ENCODE measurements at regions not wholly inside any gene's neighbourhood (a gene's known extent, or its start where the extent isn't known, plus 50 kb on each side); places are given as distances from the start of the nearest gene placed in this dataset.

- no peaks in the 10 kb centered on the region for H3K9me3 Mint-ChIP-seq
These were observed 65.1 kb upstream of the TOX3 start for GRCh38 chr16:52611817-52612673.

GRCh38 chr16:52603015-52603414 lies 56.1 kb upstream of the TOX3 start:
- CTCF ChIA-PET = no interaction called here
- Mint-ChIP-seq H3K4me1 (ENCODE audit: low read depth) (no peaks in the 10 kb centered on the region), H3K4me3 (no peak overlapping the region), H3K27me3 (peaks cover 1% of the 10 kb centered on the region), H3K36me3 (ENCODE audit: low read depth) (no peaks in the 10 kb centered on the region), H3K9me3 (no peaks in the 10 kb centered on the region), H3K27ac (no peak overlapping the region)
- POLR2A ChIA-PET = no interaction called here
- intact Hi-C loops (cut with micrococcal nuclease) = no loop called here
- ATAC-seq (no peak), DNase-seq (no peak)
- TF ChIP-seq CTCF (IDR thresholded peaks at IDR 0.05) = no peak

More at GRCh38 chr16:52611817-52612673, 65.1 kb upstream of the TOX3 start:
- H3K4me1 Mint-ChIP-seq (ENCODE audit: low read depth) = no peaks in the 10 kb centered on the region
- intact Hi-C loops (cut with micrococcal nuclease) = no loop called here
- ChIA-PET POLR2A (no interaction called here), CTCF (no interaction called here)
- DNase-seq (no peak), ATAC-seq (no peak)
- H3K27me3 Mint-ChIP-seq = no peaks in the 10 kb centered on the region
- TF ChIP-seq CTCF (IDR thresholded peaks at IDR 0.05) = no peak
- H3K4me3 Mint-ChIP-seq = no peak overlapping the region
- no peak overlapping the region for H3K27ac Mint-ChIP-seq
- no peaks in the 10 kb centered on the region for H3K36me3 Mint-ChIP-seq (ENCODE audit: low read depth)

DNA sequence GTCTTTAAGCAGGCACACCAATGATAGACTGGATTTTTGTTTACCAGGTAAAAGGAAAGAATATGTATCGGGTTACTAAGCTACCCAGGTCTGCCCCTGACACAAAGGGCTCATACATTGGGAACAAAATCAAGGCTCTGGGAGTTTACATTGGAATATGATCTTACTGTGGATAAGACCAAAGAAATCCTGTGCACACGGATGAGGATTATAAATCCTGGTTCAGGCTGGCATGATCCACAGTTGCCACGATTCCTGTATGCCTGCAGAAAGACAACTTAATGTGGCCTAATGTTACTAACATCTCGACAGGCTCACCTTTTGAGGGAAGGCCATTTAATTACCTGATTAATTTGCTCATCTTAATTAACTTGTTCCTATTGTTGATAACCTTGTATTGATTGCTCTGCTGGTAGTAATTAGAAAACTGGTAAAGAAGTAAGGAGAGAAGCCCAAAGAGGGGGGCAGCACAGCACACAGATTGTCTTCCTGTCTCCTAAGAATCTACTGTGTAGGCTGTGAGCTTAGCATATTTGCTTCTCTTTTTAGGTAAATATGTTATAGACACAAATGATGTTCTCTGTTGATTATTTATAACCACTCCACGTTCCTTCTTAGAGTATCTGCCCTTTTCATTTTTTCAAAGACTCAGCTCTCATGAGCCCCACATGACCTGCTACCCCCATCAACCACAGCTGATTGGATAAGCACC lies 51.0 kb upstream of the TOX3 start:
- no peak for DNase-seq
- H3K9me3 Mint-ChIP-seq = no peaks in the 10 kb centered on the region
- intact Hi-C loops (cut with micrococcal nuclease) = no loop called here
- ChIA-PET POLR2A (no interaction called here), CTCF (no interaction called here)
- no peak for ATAC-seq
- no peak for TF ChIP-seq CTCF (IDR thresholded peaks at IDR 0.05)
- H3K27ac Mint-ChIP-seq = no peak overlapping the region
- H3K4me1 Mint-ChIP-seq (ENCODE audit: low read depth) = no peaks in the 10 kb centered on the region
- H3K27me3 Mint-ChIP-seq = peaks cover 1% of the 10 kb centered on the region
- H3K4me3 Mint-ChIP-seq = no peak overlapping the region
- H3K36me3 Mint-ChIP-seq (ENCODE audit: low read depth) = no peaks in the 10 kb centered on the region

GRCh38 chr16:52597073-52597771 lies 50.3 kb upstream of the TOX3 start:
- Mint-ChIP-seq H3K4me3 (no peak overlapping the region), H3K27me3 (peaks cover 1% of the 10 kb centered on the region), H3K36me3 (ENCODE audit: low read depth) (no peaks in the 10 kb centered on the region), H3K4me1 (ENCODE audit: low read depth) (no peaks in the 10 kb centered on the region), H3K27ac (no peak overlapping the region), H3K9me3 (no peaks in the 10 kb centered on the region)
- no peak for ATAC-seq
- CTCF ChIA-PET = no interaction called here
- TF ChIP-seq CTCF (IDR thresholded peaks at IDR 0.05) = no peak
- intact Hi-C loops (cut with micrococcal nuclease) = no loop called here
- POLR2A ChIA-PET = no interaction called here
- no peak for DNase-seq

Data from activated CD8-positive, alpha-beta T cell treated with anti-CD3 and anti-CD28 coated beads for 36 hours (primary cell).